WTC11 (cell line): ENCODE measurements at regions not wholly inside any gene's neighbourhood (a gene's known extent, or its start where the extent isn't known, plus 50 kb on each side); places are given as distances from the start of the nearest gene placed in this dataset.

Source experiments
- ATAC-seq: fragments of 200-7000 bp; cut with Tn5 transposase; 2 replicates; pipeline ENCODE4 v1.10.0; 2021; ENCODE audit warnings: mild to moderate bottlenecking, moderate library complexity
- CTCF ChIA-PET: fragments of 300-600 bp; sonication (Branson Sonifier 250); formaldehyde crosslinking; loops from one replicate; lab custom pipeline; 2021; ENCODE audit warnings: antibody characterized with exemption; lab: Charles Lee
- POLR2A ChIA-PET: fragments of 350-600 bp; sonication (Branson Sonifier 250); formaldehyde crosslinking; loops from one replicate; lab custom pipeline; 2021; ENCODE audit warnings: antibody characterized with exemption; lab: Charles Lee
- DNase-seq: peaks from one replicate; pipeline ENCODE4 v3.0.0; 2021; ENCODE audit warnings: low spot score
- H3K27ac Mint-ChIP-seq: 2 replicates; pipeline ENCODE4 v1.8.0; 2021; ENCODE audit warnings: mixed read lengths
- H3K27me3 Mint-ChIP-seq: 2 replicates; pipeline ENCODE4 v1.8.0; 2021; ENCODE audit warnings: low read depth, mild to moderate bottlenecking, moderate library complexity, mixed read lengths
- H3K36me3 Mint-ChIP-seq: 2 replicates; pipeline ENCODE4 v1.8.0; 2021; ENCODE audit warnings: mixed read lengths
- H3K4me1 Mint-ChIP-seq: 2 replicates; pipeline ENCODE4 v1.8.0; 2022; ENCODE audit warnings: mixed read lengths
- H3K4me3 Mint-ChIP-seq: 2 replicates; pipeline ENCODE4 v1.8.0; 2021; ENCODE audit warnings: mild to moderate bottlenecking, moderate library complexity, mixed read lengths
- H3K9me3 Mint-ChIP-seq: 2 replicates; pipeline ENCODE4 v1.8.0; 2021; ENCODE audit warnings: mixed read lengths
- AFF4 ChIP-seq: sonication (generic); formaldehyde crosslinking; IDR thresholded peaks from 2 replicates; pipeline ENCODE4 v1.8.1; 2023; ENCODE audit warnings: mild to moderate bottlenecking, missing genetic modification reagents, borderline replicate concordance
- AR ChIP-seq: fragments of 250-450 bp; sonication (Bioruptor Pico); IDR thresholded peaks from 2 replicates; pipeline ENCODE4 v1.9.0; 2021; ENCODE audit warnings: mild to moderate bottlenecking
- ARID4B ChIP-seq: sonication (generic); formaldehyde crosslinking; IDR thresholded peaks from 2 replicates; pipeline ENCODE4 v1.8.0; 2023; ENCODE audit warnings: missing genetic modification reagents, mild to moderate bottlenecking, borderline replicate concordance
- ATF1 ChIP-seq: sonication (generic); formaldehyde crosslinking; IDR thresholded peaks from 2 replicates; pipeline ENCODE4 v1.8.1; 2023; ENCODE audit warnings: mild to moderate bottlenecking, moderate library complexity, missing genetic modification reagents
- ATF2 ChIP-seq: sonication (generic); formaldehyde crosslinking; IDR thresholded peaks from 2 replicates; pipeline ENCODE4 v1.8.1; 2022; ENCODE audit warnings: low read depth, missing genetic modification reagents, borderline replicate concordance
- CREM ChIP-seq: sonication (generic); formaldehyde crosslinking; IDR thresholded peaks from 2 replicates; pipeline ENCODE4 v1.8.1; 2022; ENCODE audit warnings: mild to moderate bottlenecking, missing genetic modification reagents, moderate library complexity
- CTCF ChIP-seq: fragments of 200-600 bp; IDR thresholded peaks from 2 replicates; pipeline ENCODE4 v1.8.0; 2022; ENCODE audit warnings: antibody characterized with exemption
- E2F1 ChIP-seq: sonication (generic); formaldehyde crosslinking; IDR thresholded peaks from 2 replicates; pipeline ENCODE4 v1.8.0; 2022; ENCODE audit warnings: mild to moderate bottlenecking, missing genetic modification reagents
- JUN ChIP-seq: sonication (generic); formaldehyde crosslinking; IDR thresholded peaks from 2 replicates; pipeline ENCODE4 v1.8.0; 2023; ENCODE audit warnings: mild to moderate bottlenecking, missing genetic modification reagents
- MLX ChIP-seq: sonication (generic); formaldehyde crosslinking; IDR thresholded peaks from 2 replicates; pipeline ENCODE4 v1.8.1; 2023; ENCODE audit warnings: mild to moderate bottlenecking, missing genetic modification reagents, moderate library complexity
- NFYB ChIP-seq: sonication (generic); formaldehyde crosslinking; conservative IDR thresholded peaks from 2 replicates; pipeline ENCODE4 v1.8.0; 2022; ENCODE audit warnings: low read depth, missing genetic modification reagents
- TEAD1 ChIP-seq: sonication (generic); formaldehyde crosslinking; IDR thresholded peaks from 2 replicates; pipeline ENCODE4 v1.8.0; 2022; ENCODE audit warnings: mild to moderate bottlenecking, missing genetic modification reagents
- ZNF281 ChIP-seq: sonication (generic); formaldehyde crosslinking; IDR thresholded peaks from 2 replicates; pipeline ENCODE4 v1.8.0; 2023; ENCODE audit warnings: mild to moderate bottlenecking, missing genetic modification reagents

- TF ChIP-seq NFYB (CRISPR knock-in tag) (no peak), ATF1 (CRISPR knock-in tag) (no peak), E2F1 (CRISPR knock-in tag) (no peak), AR (CRISPR knock-in tag) (no peak)
Observed at GRCh38 chr5:10081584-10081983, 168.1 kb downstream of the ATPSCKMT start (continued).

- Mint-ChIP-seq H3K4me1 (peaks cover 3% of the 10 kb centered on the region), H3K27ac (no peak overlapping the region), H3K9me3 (peaks cover 16% of the 10 kb centered on the region), H3K36me3 (0 out of 2 replicates have a peak, but pooled peaks cover 3% of the 10 kb centered on the region), H3K27me3 (peaks cover 2% of the 10 kb centered on the region), H3K4me3 (no peak overlapping the region)
- POLR2A ChIA-PET = no interaction called here
- CTCF ChIA-PET = no interaction called here
- DNase-seq (no peak), ATAC-seq (no peak)
- TF ChIP-seq AFF4 (CRISPR knock-in tag) = no peak
- TF ChIP-seq ZNF281 (CRISPR knock-in tag) = no peak
- TF ChIP-seq ATF2 (CRISPR knock-in tag) = no peak
- TF ChIP-seq CTCF = no peak
- no peak for TF ChIP-seq ARID4B
- no peak for TF ChIP-seq TEAD1 (CRISPR knock-in tag)
- TF ChIP-seq JUN = no peak
- TF ChIP-seq MLX (CRISPR knock-in tag) = no peak
- no peak for TF ChIP-seq CREM (CRISPR knock-in tag)
Observed at GRCh38 chr5:10077791-10078545, 171.7 kb downstream of the ATPSCKMT start.
